GM19455 (cell line): ENCODE measurements at regions not wholly inside any gene's neighbourhood (a gene's known extent, or its start where the extent isn't known, plus 50 kb on each side); places are given as distances from the start of the nearest gene placed in this dataset.

Experiments used
- ATAC-seq: cut with Tn5 transposase; IDR thresholded peaks from one replicate; pipeline ENCODE4 v1.9.1; 2021; ENCODE audit not compliant: unreplicated experiment

DNA sequence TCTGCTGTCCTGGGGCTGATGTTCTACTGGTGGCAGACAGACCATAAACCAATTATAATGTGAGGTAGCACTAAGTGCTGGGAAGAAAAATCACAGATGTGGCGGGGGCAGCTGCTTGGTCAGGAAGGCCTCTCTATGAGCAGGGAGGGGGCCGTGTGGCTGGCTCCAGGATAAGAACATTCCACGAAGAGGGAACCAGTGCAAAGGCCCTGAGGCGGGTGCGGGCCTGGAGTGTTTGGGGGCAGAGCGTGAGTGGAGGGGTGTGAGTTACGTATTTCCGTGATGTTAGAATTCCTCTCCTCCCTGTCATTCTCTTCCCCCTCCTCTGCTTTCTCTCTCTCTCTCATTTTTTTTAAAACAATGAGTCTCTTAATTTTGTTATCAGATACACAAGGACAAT lies 67.2 kb downstream of the CEBPB start:
- ATAC-seq, result no peak

DNA sequence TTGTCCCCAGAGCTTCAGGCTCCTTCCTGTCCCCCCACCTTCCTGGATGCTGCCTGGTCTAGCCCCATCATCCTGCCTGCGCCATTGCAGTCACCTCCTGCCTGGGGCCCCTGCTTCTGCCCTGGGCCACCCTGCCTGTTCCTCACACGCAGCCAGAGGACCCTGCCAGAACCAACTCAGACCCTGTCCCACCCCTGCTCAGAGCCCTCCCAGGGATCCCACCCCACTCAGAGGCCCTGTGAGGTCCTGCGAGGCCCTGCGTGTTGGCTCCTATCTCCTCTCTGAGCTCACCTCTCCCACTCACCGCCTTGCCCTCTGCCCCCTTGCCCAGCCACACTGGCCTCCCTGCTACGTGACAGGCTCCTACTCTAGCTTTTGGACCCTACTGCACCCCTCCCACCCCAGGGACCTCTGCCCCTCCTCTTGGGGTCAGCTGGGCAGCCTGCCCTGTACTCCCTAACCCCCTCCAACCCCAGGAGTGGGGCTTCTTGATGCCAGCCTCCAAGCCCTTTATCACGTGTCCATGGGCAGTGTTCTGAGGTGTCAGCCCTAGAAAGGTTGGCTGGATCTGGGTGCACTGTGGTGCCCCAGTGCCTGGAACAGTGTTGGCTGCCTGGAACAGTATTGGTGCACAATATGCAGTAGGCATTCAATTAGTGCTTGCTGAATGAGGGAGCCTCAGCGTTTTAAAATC lies 68.3 kb downstream of the CEBPB start:
- no peak for ATAC-seq

DNA sequence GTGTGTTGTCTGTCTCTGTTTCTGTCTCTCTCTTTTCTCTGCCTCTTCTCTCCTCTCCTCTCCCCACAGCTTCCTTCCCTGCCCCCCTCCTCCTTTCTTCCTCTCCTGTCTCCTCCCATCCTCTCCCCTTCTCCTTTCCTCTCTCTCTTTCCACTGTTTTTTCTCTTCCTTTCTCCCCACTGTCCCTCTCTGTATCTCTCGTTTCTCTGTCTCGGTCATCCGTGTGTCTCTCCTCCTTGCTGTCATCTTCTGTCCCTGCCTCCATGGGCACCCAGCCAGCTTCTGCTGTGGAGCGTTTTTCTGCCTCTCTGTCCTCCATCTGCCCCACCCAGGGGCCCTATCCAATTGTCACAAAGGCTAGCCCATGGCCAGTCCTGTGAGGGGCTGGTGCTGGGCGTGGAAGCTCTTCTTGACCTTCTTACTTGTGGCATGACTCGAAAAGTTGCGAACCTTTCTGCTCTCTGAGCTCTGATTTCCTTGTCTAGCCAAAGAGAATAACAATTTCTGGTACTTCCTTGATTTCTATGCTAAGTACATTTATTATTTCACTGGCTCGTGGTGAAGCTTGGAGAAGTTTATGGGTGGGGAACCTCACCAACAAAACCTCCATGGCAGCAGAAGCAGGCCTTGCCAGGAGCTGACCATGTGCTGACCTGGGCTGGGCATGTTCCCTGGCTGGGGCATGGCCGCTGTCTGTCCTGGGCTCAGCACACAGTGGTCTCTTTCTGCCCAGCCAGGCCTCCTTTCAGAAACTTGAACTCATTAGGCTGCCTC lies 69.3 kb downstream of the CEBPB start:
- no peak for ATAC-seq

DNA sequence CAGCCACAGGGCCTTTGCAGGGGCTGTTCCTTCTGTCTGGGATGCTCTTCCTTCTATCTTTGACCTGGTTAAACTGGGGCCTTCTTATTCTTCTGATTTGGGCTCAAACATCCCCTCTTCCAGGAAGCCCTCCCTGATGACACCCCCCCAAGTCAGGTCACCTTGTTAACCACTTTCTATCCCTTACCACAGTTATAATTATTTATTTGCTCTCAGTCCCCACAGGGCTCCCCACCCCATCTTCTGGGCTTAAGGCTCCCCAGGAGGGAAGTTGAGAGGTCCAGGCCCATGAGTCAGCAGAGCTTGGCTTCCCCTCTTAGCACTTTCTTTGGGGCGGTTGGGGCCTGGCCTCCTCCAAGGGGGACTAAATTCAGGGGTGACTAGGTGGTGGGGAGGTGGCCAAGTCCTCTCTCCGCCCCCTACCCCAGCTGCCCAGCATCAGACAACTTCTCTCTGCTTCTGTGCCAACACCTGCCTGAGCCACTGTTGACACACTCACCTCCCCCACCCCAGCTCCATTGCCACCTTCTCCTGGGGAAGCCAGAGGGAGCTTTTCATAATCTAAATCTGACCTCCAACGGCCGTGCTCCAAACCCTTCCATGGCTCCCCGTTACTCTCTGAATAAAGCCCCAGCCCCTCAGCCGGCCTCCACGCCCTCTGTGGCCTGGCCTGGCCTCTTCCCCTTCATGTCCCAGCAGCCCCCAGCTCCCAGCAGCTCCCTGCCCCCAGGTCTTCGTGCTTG lies 70.0 kb downstream of the CEBPB start:
- no peak for ATAC-seq

DNA sequence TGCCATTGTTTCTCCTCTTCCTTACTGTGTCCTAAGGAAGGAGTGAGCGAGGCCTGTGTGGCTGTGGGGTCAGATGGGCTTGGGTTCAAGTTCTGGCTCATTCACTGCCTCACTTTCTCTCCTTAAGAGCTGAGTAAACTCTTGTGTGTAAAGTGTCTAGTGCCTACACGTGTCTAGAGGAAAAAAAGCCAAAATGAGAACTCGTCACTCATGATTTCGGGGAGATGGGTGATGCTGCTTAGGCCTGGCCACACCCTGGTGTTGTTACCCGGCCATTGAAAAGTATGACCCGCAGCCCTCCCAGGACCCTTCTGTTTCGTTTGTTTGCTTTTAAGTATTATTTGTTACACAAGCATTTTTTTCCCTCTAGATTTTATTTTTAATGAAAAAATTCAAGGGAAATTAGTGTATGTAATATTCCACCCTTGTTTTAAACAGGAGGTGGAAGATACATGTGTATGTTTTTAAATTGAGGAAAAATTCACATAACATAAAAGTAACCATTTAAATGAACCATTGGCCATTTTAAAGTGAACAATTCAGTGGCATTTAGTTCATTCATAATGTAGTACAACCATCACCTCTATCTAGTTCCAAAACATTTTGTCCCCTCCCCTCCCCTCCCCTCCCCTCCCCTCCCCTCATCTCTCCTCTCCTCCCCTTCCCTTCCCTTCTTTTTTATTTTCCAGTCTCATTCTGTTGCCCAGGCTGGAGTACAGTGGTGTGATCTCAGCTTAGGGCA lies 71.0 kb downstream of the CEBPB start:
- no peak for ATAC-seq

DNA sequence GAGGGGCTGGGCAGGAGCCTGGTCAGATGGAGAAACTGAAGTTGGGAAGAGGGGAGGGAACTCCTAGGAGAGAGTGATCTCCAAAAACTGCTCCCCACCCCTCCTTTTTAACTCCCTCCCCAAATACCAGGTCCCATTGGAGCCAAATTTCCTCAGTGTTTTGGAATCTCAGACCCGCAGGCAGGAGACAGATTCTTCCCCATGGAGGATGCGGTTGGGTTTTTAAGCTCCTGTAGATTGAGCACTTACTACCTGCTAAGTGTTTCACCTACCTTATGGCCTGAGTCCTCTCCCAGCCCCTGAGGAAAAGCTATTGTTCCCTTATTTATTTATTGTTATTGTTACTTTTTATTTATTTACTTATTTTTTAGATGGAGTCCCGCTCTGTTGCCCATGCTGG lies 73.2 kb downstream of the CEBPB start:
- no peak for ATAC-seq

DNA sequence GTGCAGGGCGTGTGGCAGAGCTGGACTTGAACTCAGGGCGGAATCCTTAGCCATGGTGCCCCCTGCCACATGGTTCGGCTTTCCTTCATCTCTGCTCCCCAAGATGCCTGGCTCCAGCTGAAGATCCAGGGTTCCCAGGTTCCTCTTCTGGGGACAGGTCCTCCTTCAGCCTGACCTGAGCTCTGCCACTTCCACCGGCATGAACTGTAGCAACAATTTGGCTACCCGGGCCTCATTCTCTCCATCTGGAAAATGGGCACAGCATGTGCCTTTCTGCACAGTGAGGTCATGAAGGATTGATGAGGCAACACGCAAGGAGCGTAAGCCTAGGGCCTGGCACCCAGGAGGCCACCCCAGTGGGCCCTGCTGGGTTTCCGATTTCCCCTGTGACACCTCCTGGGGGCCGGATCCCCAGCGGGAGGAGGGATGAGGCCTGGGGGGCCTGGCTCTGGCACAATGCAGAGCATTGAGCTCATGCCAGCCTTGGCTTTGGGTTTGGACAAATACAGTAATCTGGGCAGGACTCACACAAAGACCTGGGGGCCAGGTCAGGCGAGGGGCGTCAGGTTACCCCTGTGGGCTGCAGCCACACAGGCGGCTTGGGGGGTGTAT lies 74.0 kb downstream of the CEBPB start:
- no peak for ATAC-seq

DNA sequence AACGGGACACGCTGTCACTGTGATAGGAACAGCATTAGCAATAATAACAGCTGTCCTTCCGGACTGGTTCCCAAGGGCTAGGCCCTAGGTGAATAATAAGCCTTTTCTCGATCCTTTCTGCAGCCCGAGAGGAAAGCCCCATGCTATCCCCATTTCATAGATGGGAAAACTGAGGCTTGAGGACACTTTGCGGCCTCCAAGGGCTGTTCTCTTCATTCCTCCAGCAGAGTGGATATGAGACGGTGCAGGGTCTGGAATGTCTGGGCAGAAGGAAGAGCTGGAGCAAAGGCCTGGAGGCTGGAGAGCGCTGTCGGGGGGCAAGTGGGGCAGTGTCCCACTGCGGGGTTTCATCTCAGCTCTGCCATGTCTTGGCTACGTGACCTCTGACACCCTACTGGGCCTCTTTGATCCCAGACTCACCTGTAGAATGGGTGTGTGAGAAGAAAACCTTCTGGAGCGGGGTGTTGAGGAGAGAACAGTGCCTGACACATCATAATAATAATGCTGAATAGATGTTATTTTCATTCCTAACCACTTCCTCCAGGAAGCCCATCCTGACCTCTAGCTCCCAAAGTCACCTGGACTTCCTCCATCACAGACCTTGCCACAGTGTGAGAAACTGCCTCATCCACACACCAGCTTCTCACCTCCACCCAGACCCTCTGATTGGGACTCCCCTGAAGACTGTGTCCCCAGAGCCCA lies 74.8 kb downstream of the CEBPB start:
- ATAC-seq, result no peak

DNA sequence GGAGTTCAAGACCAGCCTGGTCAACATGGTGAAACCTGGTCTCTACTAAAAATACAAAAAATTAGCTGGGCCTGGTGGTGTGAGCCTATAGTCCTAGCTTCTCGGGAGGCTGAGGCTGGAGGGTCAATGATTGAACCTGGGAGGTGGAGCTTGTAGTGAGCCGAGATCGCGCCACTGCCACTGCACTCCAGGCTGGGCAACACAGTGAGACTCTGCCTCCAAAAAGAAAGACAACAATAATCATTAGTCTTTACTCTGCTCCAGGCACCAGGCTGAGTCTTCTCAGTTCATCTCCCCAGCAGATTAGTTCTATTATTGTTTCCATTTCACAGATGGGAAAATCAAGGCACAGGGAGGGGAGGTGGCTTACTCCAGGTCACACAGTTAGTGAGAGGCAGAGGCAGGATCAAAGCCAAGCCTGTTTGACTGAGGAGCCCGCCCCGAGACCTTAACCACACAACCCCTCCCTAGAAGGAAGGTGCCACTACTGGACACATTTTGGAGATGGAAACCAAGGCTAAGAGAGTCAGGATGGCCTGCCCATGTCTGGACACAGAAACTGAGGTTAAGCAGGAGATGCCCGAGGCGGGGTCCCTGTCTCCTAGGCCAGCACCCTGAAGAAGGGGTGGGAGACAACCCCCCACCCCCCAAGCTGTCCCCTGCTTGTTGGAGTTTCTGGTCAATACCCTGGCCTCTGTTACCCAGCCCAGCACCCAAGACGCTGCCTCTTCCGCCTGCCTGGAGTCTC lies 75.8 kb downstream of the CEBPB start:
- no peak for ATAC-seq

DNA sequence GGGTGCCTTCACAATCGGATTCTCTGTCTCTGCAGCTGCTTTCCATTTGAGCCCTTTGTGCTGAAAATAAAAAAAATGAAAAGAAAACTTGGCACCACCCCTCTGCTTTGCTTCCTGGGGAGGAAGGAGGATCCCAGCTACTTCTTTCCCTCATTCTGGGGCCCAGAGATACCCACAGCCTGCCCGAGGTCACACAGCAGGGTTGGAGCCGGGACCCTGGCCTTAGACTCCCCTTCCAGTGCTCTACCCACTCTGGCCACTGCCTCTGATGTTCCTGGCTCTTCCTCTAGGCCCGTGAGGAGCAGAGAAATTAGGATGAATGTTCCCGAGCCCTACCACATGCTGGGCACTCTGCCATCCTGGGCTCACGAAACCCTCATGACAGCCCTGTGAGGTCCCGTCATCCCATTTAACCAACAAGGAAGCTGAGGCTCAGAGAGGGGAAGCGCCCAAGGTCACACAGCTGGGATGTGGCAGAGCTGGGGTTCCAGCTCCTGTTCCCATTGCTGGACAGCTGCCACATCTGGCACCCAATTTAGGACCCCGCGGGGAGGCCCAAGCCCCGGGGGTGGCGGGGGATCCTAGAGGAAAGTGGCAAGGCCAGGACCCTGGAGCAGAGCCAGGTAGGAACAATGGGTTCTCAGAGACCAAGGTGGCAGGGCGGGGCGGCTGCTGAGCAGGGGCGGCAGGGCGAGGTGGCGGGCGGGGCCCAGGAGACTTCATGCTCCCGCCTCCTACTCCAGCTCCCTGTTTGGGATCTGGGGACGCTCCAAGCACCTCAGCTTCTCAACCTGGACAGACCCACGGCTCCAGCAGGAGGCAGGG lies 76.6 kb downstream of the CEBPB start:
- ATAC-seq, result no peak

DNA sequence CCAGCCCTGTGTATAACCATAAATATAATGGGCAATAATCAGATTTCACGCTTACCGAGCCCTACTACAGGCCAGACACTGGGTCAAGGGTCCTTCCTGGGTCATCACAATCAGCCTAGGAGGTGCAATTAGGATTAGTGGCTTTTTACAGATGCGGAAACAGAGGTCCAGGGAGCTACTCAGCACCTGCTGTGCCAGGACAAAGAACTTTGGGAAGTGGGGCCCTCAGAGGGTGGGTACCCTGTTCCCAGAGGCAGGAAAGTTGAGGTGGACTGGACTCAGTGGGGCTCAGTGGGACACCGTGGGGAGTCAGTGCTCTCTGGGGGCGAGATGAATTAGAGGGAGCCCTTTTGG lies 77.2 kb downstream of the CEBPB start:
- ATAC-seq, result no peak

DNA sequence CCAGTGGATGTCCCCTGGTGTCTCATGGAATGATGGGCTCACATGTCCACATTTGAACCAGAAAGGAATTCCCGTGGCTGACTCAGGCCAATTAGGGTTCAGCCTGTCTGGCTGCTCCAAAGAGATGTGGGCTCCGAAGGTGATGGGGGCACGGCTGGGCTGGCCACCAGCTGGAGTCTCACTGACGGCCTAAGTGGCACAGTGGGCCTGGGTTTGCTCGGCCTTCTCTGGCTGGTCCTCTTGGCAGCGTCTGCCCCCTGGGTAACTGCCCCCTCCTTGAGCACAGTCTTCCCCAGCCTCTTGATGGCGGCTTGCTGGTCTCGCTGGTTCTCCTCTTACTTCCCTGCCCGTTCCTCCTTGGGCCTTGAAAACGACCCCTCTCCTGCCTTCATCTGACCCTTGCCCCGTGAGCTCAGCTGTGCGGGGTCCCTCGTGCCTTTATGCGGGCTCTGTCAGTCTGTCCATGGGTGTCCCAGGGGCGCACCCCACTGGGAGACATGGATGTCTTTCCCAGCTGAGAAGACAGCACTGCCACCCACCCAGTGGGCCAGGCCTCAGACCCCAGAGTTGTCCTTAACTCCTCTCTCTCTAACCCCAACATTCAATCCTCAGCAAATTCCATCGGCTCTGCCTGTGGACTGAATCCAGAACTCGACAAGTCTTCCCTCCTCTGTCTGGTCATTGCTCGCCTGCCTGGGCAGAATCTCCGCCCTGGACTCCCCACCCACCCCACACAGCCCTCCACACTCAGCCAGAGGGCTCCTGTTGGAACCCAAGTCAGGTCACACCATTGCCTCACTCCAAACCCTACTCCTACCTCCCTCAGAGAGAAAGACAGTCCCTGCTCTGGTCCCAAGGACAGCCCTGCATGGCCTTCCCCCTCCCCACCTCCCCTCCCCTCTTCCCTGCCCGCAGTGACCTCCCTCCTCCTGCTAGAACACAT lies 78.7 kb downstream of the CEBPB start:
- no peak for ATAC-seq

DNA sequence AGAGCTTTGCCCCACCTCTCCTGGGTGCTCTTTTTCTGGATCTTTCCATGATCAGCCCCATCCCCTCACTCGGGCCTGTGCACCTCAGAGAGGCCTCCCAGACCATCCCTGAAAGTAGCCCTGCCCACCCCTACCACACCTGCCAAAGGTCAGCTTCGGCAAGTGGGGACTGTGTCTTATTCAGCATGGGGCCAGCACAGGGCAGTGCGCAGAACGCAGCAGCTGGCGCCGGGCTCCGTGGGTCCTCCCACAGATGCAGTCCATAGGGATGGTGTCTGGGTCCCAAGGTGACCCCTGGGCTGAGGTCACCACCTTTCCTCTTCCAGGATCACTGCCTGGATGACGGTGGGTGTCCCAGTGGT lies 79.4 kb downstream of the CEBPB start:
- ATAC-seq, result no peak

DNA sequence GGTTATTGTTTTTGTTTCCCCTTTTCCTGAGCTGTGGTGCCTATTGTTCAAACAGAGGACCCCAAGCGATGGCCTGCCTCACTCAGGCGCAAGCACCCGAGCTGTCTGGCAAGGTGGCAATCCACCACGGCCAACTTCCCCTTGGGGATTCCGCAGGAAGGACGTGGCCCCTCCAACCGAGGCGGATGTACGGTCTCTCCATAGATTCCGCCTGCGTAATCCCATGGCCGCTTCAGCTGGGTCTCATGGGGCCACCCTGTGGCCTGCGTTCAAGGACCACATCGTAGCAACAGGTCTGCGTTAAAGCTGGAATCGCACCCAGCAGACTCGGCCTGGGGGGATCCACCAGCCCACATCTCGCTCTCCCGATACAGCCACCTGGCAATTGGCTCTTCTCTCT lies 79.9 kb downstream of the CEBPB start:
- no peak for ATAC-seq

DNA sequence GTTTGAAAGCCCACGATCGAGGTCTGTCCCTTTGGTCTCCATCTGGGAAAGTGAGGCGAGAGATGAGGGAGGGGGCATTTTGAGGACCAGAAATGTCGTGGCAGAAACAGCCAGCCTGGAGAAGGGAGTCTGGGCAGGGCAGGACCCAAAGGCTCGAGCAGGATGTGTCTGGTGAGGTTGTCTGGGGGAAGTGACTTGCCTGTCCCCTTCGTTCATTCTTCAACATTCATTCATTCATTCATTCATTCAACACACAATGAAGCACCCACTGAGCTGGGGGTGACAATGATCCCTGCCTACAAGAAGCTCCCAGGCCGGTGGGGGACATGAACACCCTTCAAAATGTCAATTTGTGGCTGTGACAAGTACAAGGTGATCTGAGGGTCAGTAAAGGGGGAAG lies 80.5 kb downstream of the CEBPB start:
- ATAC-seq, result no peak

DNA sequence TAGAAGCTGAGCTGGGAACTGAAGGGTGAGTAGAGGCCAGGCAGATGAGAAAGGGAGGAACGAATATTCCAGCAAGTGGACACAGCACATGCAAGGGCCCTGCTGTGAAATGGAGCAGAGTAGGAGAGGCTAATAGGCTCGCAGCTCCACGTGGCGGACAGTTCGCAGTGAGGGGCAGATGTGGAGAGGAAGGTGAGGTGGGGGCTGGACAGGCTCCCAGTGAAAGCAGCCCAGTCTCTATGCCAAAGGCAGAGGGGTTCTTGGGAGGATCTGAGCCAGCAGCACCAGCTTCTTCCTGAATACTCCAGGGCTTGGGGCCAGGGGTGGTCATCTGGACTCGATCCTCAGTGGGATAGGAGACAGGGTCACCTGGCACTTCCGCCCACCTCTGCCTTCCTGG lies 81.0 kb downstream of the CEBPB start:
- ATAC-seq, result no peak

DNA sequence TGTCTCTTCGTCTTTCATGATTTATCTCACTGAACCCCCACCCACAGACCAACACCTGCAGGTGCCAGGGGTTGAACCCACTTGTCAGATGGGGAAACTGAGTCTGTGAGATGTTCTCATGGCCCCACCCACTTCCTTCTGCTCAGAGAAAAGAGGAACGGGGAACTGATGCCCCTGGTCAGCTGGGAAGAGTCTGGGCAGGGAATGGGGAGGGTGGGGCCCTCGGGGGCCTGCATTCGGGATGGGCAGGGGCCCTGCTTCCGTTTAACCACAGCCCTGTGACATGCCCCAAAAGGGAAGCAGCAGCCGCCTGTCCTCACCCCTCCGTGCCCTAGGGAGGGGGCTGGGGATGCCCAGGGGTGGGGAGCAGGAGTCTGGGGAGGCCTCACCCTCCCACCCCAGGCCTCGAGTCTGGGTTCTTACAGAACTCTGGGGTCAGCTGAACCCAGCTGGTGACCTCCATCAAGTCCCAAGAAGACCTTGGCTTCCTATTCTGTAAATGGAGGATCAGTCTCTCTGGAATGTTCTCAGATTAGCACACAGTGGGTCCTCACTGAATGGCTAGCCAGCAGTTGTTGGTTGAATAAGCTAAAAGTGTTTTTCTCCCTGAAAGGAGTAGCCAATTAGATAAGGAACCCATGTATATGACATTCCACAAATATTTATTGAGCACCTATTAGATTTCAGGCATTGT lies 81.5 kb downstream of the CEBPB start:
- ATAC-seq, result no peak
